Stomach (tissue), 8 donors: ENCODE measurements at regions not wholly inside any gene's neighbourhood (a gene's known extent, or its start where the extent isn't known, plus 50 kb on each side); places are given as distances from the start of the nearest gene placed in this dataset.

ENCODE experiments used
- DNase-seq, 2 donors: peaks; one replicate each; pipeline versions ENCODE4 v3.0.0 to v3.0.0-alpha.2; 2013 to 2019
- H3K27ac ChIP-seq, 5 donors: fragments of 200-600 bp in 4 of 5; sonication (generic) in 4 of 5; one replicate each; pipeline ENCODE4 v1.5.1; 2013 to 2019; ENCODE audit warnings: mild to moderate bottlenecking in 1 of 5, moderate library complexity in 1 of 5
- H3K27me3 ChIP-seq, 3 donors: fragments of 200-600 bp; sonication (generic); one replicate each; pipeline ENCODE4 v1.5.1; 2017 to 2019; ENCODE audit warnings: mixed run types in 1 of 3
- H3K36me3 ChIP-seq, 4 donors: fragments of 200-600 bp; sonication (generic); 1 replicate in 3 of 4; 2 replicates in 1 of 4; pipeline ENCODE4 v1.5.1; 2016 to 2019
- H3K4me1 ChIP-seq, 4 donors: fragments of 200-600 bp; sonication (generic); one replicate each; pipeline ENCODE4 v1.5.1; 2016 to 2019
- H3K4me3 ChIP-seq, 4 donors: fragments of 200-600 bp; sonication (generic) in 3 of 4; one replicate each; pipeline ENCODE4 v1.5.1; 2016 to 2019; ENCODE audit warnings: mild to moderate bottlenecking in 1 of 4
- H3K9me3 ChIP-seq, 4 donors: fragments of 200-600 bp; sonication (generic); one replicate each; pipeline ENCODE4 v1.5.1; 2016 to 2019
- CTCF ChIP-seq, 7 experiments: fragments of 450-650 bp in 4 of 7; fragments of 200-600 bp in 3 of 7; sonication (generic) in 3 of 7; IDR thresholded peaks; one replicate each; pipeline ENCODE4 v1.5.1; 2016 to 2019; ENCODE audit warnings: antibody characterized with exemption in 7 of 7, control low read depth in 2 of 7, mild to moderate bottlenecking in 1 of 7
- EP300 ChIP-seq: sonication (generic); formaldehyde crosslinking; IDR thresholded peaks from one replicate; pipeline ENCODE4 v1.6.1; 2017; ENCODE audit warnings: antibody characterized with exemption
- POLR2A ChIP-seq, 4 donors: fragments of 450-650 bp; IDR thresholded peaks; one replicate each; pipeline ENCODE4 v1.6.1; 2016; ENCODE audit warnings: antibody characterized with exemption in 4 of 4, control low read depth in 2 of 4, mild to moderate bottlenecking in 1 of 4, moderate library complexity in 1 of 4
- POLR2AphosphoS5 ChIP-seq, 3 donors: sonication (generic); formaldehyde crosslinking; IDR thresholded peaks; one replicate each; pipeline ENCODE4 v1.6.1; 2016; ENCODE audit warnings: antibody characterized with exemption in 3 of 3
- WGBS, 5 donors: extraction: QIAGEN DNeasy Blood & Tissue Kit in 3 of 5; methylation state at CpG; one replicate each; pipeline versions ENCODE4 v1.1.5 to v1.1.7; 2013 to 2018; 5-methylcytosine and 5-hydroxymethylcytosine counted together
- intact Hi-C: fragments of 100-400 bp; cut with DNase I; formaldehyde crosslinking; loops from one replicate; pipeline ENCODE4 v1.15.1; 2023; ENCODE audit warnings: low total_unique reads
- donor health status: healthy with polysubstance abuse.
- donor health status: Bipolar disorder and iron deficiency.
- donor health status: healthy.

- intact Hi-C loops = no loop called here
- Histone ChIP-seq H3K9me3 (no peaks in the 10 kb centered on the region), H3K27ac (no peak overlapping the region), H3K36me3 (no peaks in the 10 kb centered on the region), H3K4me1 (no peaks in the 10 kb centered on the region), H3K27me3 (no peaks in the 10 kb centered on the region), H3K4me3 (no peak overlapping the region)
- DNase-seq = no peak
- TF ChIP-seq CTCF (IDR thresholded peaks at IDR 0.05) (no peak), POLR2AphosphoS5 (IDR thresholded peaks at IDR 0.05) (no peak), EP300 (no peak), POLR2A (IDR thresholded peaks at IDR 0.05) (no peak)
Observed at GRCh38 chr12:60874091-60874490, 1278.3 kb downstream of the SLC16A7 start.

GRCh38 chr12:60920841-60921495 lies 1325.1 kb downstream of the SLC16A7 start:
- no peaks in the 10 kb centered on the region for H3K9me3 ChIP-seq
- intact Hi-C loops = no loop called here
- WGBS, 5 donors = 59 to 79% (median 70%) methylated on average over 2 of the region's 2 CpGs

GRCh38 chr12:60921541-60921940 lies 1325.7 kb downstream of the SLC16A7 start:
- H3K27ac ChIP-seq = no peak overlapping the region
- no peak overlapping the region for H3K4me3 ChIP-seq
- DNase-seq = no peak
- no peaks in the 10 kb centered on the region for H3K27me3 ChIP-seq
- TF ChIP-seq POLR2A (IDR thresholded peaks at IDR 0.05) (no peak), POLR2AphosphoS5 (IDR thresholded peaks at IDR 0.05) (no peak), EP300 (no peak), CTCF (IDR thresholded peaks at IDR 0.05) (no peak)
- H3K9me3 ChIP-seq = no peaks in the 10 kb centered on the region
- intact Hi-C loops = no loop called here
- WGBS, 5 donors = 46 to 67% (median 59%) methylated on average over 4 of the region's 4 CpGs
- H3K4me1 ChIP-seq = no peaks in the 10 kb centered on the region
- no peaks in the 10 kb centered on the region for H3K36me3 ChIP-seq

More at GRCh38 chr12:60920841-60921495, 1325.1 kb downstream of the SLC16A7 start:
- no peak for DNase-seq
- no peak overlapping the region for H3K27ac ChIP-seq
- no peaks in the 10 kb centered on the region for H3K27me3 ChIP-seq
- no peaks in the 10 kb centered on the region for H3K36me3 ChIP-seq
- no peak overlapping the region for H3K4me3 ChIP-seq
- TF ChIP-seq CTCF (IDR thresholded peaks at IDR 0.05) (no peak), POLR2AphosphoS5 (IDR thresholded peaks at IDR 0.05) (no peak), POLR2A (IDR thresholded peaks at IDR 0.05) (no peak), EP300 (no peak)
- no peaks in the 10 kb centered on the region for H3K4me1 ChIP-seq

GRCh38 chr12:60926256-60926655 lies 1330.4 kb downstream of the SLC16A7 start:
- Histone ChIP-seq H3K27ac (no peak overlapping the region), H3K27me3 (no peaks in the 10 kb centered on the region), H3K4me1 (no peaks in the 10 kb centered on the region), H3K9me3 (peaks cover 0 to 6% (median under 1%) of the 10 kb centered on the region in 4 donors), H3K36me3 (no peaks in the 10 kb centered on the region), H3K4me3 (no peak overlapping the region)
- 16 to 32% (median 21%) methylated on average over 1 of the region's 1 CpG for WGBS, 5 donors
- intact Hi-C loops = no loop called here
- DNase-seq = no peak
- TF ChIP-seq POLR2A (IDR thresholded peaks at IDR 0.05) = no peak
- TF ChIP-seq CTCF (IDR thresholded peaks at IDR 0.05) = no peak
- TF ChIP-seq POLR2AphosphoS5 (IDR thresholded peaks at IDR 0.05) = no peak
- no peak for TF ChIP-seq EP300
